GM19372 (cell line): ENCODE measurements at regions not wholly inside any gene's neighbourhood (a gene's known extent, or its start where the extent isn't known, plus 50 kb on each side); places are given as distances from the start of the nearest gene placed in this dataset.

Source experiments
- ATAC-seq: cut with Tn5 transposase; IDR thresholded peaks from one replicate; pipeline ENCODE4 v1.9.1; 2021; ENCODE audit warnings: mild to moderate bottlenecking, low read depth, moderate library complexity; ENCODE audit not compliant: unreplicated experiment

GRCh38 chr5:36355516-36355915, 53.8 kb upstream of the RANBP3L start:
- no peak for ATAC-seq

- ATAC-seq: no peak
Measured at GRCh38 chr5:36356915-36357314, 55.2 kb upstream of the RANBP3L start.

DNA sequence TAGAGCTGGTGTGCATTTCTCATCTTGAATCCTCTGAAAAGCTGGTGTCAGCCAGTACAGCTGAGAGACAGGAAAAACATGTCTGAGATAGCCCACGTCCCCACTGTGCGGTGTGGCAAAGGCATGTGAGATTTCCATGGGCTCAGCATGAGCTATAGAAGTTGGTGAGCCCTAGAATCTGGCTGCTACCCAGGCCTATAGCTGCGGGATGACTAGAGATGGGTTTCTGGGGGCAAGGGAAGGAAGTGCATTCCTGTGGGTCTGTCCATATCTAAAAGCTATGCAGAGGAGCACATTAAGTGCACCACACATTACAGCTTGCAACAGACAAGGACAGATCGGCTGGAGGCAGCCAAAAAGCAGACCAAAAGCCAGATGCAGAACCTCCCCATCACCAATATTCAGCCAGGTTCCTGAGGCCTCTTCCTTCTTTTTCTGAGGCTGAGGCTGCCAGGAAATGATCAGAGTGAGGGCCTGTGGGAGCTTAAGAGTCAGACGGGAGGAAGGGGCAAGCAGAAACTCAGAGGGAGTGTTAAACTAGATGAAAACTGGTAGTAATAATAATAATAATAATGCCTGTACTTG, 55.8 kb upstream of the RANBP3L start:
- ATAC-seq: no peak

DNA sequence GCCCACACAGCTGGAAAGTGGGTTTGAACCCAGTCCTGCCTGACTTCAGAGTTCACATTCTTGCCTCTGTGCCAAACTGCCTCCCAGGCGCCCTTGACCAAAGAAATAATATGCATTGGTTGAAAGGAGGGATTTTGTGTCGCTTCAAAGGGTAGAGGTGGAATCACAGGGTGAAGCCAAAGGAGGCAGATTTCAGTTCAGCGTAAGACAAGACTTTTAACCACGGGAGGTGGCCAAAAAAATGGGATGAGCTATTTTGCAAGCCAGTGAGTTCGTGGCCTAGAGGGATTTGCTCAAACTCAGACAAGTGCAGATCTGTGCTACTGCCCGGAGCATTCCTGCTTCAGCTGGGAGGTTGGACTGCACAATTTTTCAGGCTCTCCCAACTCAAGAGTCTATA, 57.6 kb upstream of the RANBP3L start:
- no peak for ATAC-seq

- peak; percentile 65 for ATAC-seq
Measured at GRCh38 chr5:36360307-36360706, 58.6 kb upstream of the RANBP3L start.

GRCh38 chr5:36363101-36363500, 61.4 kb upstream of the RANBP3L start:
- no peak for ATAC-seq

- ATAC-seq: no peak
Measured at GRCh38 chr5:36363744-36364143, 62.0 kb upstream of the RANBP3L start.

- ATAC-seq: no peak
Measured at GRCh38 chr5:36364473-36364872, 62.8 kb upstream of the RANBP3L start.

DNA sequence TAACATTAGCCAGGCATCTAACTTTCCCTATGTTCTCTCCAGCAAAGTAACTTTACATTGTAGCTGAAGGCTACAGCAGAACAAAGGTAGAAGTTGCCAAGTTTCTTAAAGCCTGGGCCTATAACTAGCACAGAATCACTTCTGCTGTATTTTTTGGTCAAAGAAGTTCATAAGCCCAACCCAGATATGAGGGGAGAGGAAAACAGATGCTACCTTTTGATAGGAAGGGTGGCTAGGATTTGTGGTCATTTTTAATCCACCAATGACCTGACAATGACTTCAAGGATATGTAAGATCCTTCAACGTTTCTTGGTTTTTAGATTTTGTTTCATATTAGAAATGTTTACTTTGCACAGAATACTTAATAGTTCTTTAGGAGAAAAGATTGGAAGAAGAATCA, 64.2 kb upstream of the RANBP3L start:
- ATAC-seq: no peak

- ATAC-seq: no peak
Measured at GRCh38 chr5:36366883-36367282, 65.2 kb upstream of the RANBP3L start.

GRCh38 chr5:36367524-36367923, 65.8 kb upstream of the RANBP3L start:
- ATAC-seq: no peak

- ATAC-seq: no peak
Measured at GRCh38 chr5:36369219-36369690, 67.6 kb upstream of the RANBP3L start.

GRCh38 chr5:36370073-36370472, 68.4 kb upstream of the RANBP3L start:
- ATAC-seq: no peak

GRCh38 chr5:36371366-36371765, 69.7 kb upstream of the RANBP3L start:
- no peak for ATAC-seq

- ATAC-seq: no peak
Measured at GRCh38 chr5:36373527-36374086, 71.9 kb upstream of the RANBP3L start.

GRCh38 chr5:36374266-36374862, 72.7 kb upstream of the RANBP3L start:
- ATAC-seq: no peak

- ATAC-seq: no peak
Measured at GRCh38 chr5:36377192-36377591, 75.5 kb upstream of the RANBP3L start.

DNA sequence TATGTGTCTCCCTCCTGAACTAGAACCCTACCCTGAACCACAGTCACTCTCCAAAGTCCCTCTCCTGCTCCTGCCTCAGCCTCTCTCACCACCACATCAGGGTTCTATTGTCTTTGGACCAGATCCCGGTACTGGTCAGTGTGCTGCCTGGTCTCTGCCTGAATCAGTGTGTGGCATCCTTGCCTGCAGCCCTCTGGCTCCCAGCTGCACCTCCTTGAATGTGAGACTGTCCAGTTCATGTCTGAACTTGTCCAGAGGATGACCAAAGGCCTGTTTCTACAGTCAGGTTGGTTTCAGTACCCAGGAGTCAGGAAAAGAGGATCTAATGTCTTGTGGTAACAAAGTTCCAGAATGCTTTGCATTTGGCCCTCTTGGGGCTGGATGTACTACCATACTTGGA, 76.8 kb upstream of the RANBP3L start:
- no peak for ATAC-seq

GRCh38 chr5:36382890-36383289, 81.2 kb upstream of the RANBP3L start:
- no peak for ATAC-seq

GRCh38 chr5:36383942-36384341, 82.2 kb upstream of the RANBP3L start:
- no peak for ATAC-seq

DNA sequence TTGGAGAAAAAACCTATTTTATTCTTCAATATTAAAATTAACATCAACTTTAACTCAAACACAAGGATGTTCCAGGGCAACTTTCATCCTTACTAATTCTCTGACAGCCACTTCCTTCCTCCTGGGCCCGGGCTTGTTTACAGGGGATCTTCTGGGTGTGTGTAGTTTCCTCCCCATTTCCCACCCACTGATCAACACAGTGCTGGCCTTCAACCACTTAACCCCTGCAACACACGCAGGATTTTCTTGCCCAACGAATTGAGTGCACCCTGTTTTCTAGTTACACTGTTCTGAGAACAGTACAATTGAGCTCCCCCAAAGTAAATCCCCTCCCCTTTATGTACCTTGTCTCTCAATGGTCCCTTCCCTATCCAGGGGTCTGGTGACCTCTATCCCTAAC, 83.1 kb upstream of the RANBP3L start:
- ATAC-seq: no peak

- no peak for ATAC-seq
Measured at GRCh38 chr5:36385495-36385894, 83.8 kb upstream of the RANBP3L start.
